ENCODE measurements at regions not wholly inside any gene's neighbourhood (a gene's known extent, or its start where the extent isn't known, plus 50 kb on each side); places are given as distances from the start of the nearest gene placed in this dataset.

- TF ChIP-seq CTCF (IDR thresholded peaks at IDR 0.05; ENCODE audit: low read depth, low read length) = no peak
- no peak overlapping the region for H3K4me3 ChIP-seq (replicated peaks in 1 of 2; ENCODE audit: low read depth in 2 of 2, low read length in 2 of 2)
- no peak for DNase-seq (ENCODE audit: low read depth in 2 of 2)
These were observed 1050.6 kb downstream of the GRM8 start for GRCh38 chr7:126202177-126202576.

GRCh38 chr7:126185959-126186580 is 1066.7 kb downstream of the GRM8 start:
- TF ChIP-seq CTCF (IDR thresholded peaks at IDR 0.05; ENCODE audit: low read depth, low read length) = no peak
- H3K4me3 ChIP-seq (replicated peaks in 1 of 2; ENCODE audit: low read depth in 2 of 2, low read length in 2 of 2) = no peak overlapping the region
- DNase-seq (ENCODE audit: low read depth in 2 of 2) = no peak

- TF ChIP-seq CTCF (IDR thresholded peaks at IDR 0.05; ENCODE audit: low read depth, low read length) = no peak
- no peak for DNase-seq (ENCODE audit: low read depth in 2 of 2)
- H3K4me3 ChIP-seq (replicated peaks in 1 of 2; ENCODE audit: low read depth in 2 of 2, low read length in 2 of 2) = no peak overlapping the region
These were observed 1072.8 kb downstream of the GRM8 start for GRCh38 chr7:126179916-126180315.

DNA sequence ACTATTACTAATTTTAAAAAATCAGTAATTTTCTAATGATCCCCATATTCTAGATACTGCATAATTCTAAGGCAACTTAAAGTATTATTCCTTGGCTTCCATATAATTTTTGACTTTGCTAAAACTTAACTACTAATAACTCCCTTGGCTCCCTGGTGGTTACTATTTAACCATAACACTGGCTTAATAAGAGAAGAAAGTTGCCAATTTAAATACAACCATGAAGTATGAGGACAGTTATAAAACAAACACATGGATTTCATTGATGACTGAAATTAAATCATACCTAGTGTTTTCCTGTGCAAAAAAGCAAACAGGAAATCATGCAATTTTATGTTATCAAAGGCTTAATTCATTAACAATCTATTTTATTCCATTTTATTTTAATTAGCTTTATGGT is 1073.9 kb downstream of the GRM8 start:
- no peak for TF ChIP-seq CTCF (IDR thresholded peaks at IDR 0.05; ENCODE audit: low read depth, low read length)
- DNase-seq (ENCODE audit: low read depth in 2 of 2) = no peak
- H3K4me3 ChIP-seq (replicated peaks in 1 of 2; ENCODE audit: low read depth in 2 of 2, low read length in 2 of 2) = no peak overlapping the region

DNA sequence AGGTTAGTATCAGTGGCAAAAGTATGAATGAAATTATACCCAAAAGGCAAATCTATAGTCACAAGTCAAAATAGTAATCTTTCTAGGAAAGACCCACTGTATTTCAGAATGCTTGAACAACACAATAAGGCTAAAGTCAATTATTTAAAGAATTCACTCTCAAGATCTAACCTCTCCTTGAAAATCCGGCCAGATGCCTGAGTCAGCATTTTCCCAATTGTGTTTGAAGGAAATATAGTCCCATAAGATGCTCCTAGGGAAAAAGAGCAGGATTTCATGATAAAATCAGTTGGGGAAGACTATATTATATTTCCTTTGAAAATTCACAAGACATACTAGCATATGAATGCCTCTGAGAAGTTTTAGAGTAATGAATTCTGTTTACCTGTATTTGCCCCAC is 1075.0 kb downstream of the GRM8 start:
- DNase-seq (ENCODE audit: low read depth in 2 of 2) = no peak
- no peak overlapping the region for H3K4me3 ChIP-seq (replicated peaks in 1 of 2; ENCODE audit: low read depth in 2 of 2, low read length in 2 of 2)
- TF ChIP-seq CTCF (IDR thresholded peaks at IDR 0.05; ENCODE audit: low read depth, low read length) = no peak

DNA sequence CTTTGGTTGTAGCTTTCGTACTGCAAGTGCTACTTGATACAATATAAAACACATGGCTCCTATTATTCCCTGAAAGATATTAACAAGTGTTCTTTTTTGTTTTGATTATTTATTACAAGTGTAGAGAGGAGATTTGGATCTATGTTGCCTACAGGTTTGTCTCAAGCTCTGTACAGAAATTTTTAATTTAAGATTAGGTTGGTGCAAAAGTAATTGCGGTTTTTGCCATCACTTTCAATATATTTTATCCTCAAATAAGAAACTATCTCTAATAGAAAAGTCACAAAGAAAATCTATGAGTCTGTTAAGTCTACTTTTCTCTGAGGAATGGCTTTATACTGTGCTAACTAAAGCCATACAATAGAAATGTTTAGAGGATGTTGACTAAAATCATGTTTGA is 1086.1 kb downstream of the GRM8 start:
- H3K4me3 ChIP-seq (replicated peaks in 1 of 2; ENCODE audit: low read depth in 2 of 2, low read length in 2 of 2) = no peak overlapping the region
- DNase-seq (ENCODE audit: low read depth in 2 of 2) = no peak
- TF ChIP-seq CTCF (IDR thresholded peaks at IDR 0.05; ENCODE audit: low read depth, low read length) = no peak

GRCh38 chr7:126163647-126164046 is 1089.1 kb downstream of the GRM8 start:
- no peak for TF ChIP-seq CTCF (IDR thresholded peaks at IDR 0.05; ENCODE audit: low read depth, low read length)
- no peak for DNase-seq (ENCODE audit: low read depth in 2 of 2)
- no peak overlapping the region for H3K4me3 ChIP-seq (replicated peaks in 1 of 2; ENCODE audit: low read depth in 2 of 2, low read length in 2 of 2)

Data from cardiac fibroblast (primary cell).